Fibroblast of pulmonary artery (primary cell): ENCODE measurements at regions not wholly inside any gene's neighbourhood (a gene's known extent, or its start where the extent isn't known, plus 50 kb on each side); places are given as distances from the start of the nearest gene placed in this dataset.
"Not testable (repeated sequence)": the region's sequence is repeated elsewhere in the genome, so short reads cannot be mapped to it uniquely, and the experiment has no call there.

Experiments used
- DNase-seq: peaks from one replicate; pipeline ENCODE4 v3.0.0-alpha.2; 2010; ENCODE audit warnings: low read depth
- H3K4me3 ChIP-seq: replicated peaks from 2 replicates; pipeline ENCODE4 v1.5.1; 2011; ENCODE audit warnings: low read depth, mild to moderate bottlenecking, control low read depth, low read length, moderate library complexity
- CTCF ChIP-seq: IDR thresholded peaks from 2 replicates; pipeline ENCODE4 v1.5.1; 2011; ENCODE audit warnings: mild to moderate bottlenecking, control low read depth, low read length, inconsistent platforms; ENCODE audit errors: missing control alignments

DNA sequence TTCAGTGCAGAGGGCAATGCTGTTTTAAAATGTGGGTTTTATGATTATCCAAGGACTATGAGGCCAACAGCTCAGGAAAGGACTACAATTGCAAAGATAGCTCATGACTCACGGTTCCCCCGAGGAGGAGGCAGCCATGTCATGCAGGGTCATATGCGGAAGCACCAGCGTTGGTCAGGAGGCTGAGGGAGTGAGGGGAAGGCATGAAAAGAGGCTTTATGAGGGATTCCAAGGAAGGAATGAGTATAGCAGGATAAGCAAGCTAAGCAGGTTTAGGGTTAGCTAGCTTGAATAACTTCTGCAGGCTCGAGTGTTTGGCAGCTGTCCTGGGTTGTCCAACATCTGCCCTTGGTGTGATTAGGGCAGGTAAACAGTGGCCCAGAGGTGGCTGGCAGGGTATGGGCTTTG, 495.1 kb downstream of the SETD4 start:
- peak; percentile 87 for DNase-seq
- TF ChIP-seq CTCF, result no peak
- no peak overlapping the region for H3K4me3 ChIP-seq

- no peak for TF ChIP-seq CTCF
- H3K4me3 ChIP-seq, result no peak overlapping the region
- DNase-seq, result peak; percentile 96
These were observed 496.4 kb downstream of the SETD4 start for GRCh38 chr21:35563885-35564451.

GRCh38 chr21:35562876-35563275, 497.4 kb downstream of the SETD4 start:
- no peak for DNase-seq
- no peak for TF ChIP-seq CTCF
- no peak overlapping the region for H3K4me3 ChIP-seq

GRCh38 chr21:35561116-35561515, 499.2 kb downstream of the SETD4 start:
- no peak for DNase-seq
- no peak for TF ChIP-seq CTCF
- no peak overlapping the region for H3K4me3 ChIP-seq

DNA sequence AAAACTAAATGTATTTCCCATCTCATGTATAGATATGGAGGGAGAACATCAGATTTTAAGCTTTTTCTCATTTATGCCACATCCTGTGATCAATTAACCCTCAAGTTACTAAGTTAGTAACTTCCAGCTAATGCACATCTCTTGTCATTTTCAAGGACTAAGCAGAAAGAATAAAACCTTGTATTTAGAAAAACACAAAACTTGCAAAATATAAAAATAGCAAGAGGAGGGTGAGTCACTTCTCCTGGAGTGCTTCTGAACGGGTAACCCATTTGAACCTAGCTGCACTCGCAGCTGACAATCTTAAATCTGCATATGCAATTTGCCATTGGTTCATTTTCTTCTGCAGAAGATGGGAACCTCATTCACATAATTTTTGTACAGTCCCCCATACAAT, 500.5 kb downstream of the SETD4 start:
- DNase-seq, result peak; percentile 50
- no peak overlapping the region for H3K4me3 ChIP-seq
- TF ChIP-seq CTCF, result no peak

DNA sequence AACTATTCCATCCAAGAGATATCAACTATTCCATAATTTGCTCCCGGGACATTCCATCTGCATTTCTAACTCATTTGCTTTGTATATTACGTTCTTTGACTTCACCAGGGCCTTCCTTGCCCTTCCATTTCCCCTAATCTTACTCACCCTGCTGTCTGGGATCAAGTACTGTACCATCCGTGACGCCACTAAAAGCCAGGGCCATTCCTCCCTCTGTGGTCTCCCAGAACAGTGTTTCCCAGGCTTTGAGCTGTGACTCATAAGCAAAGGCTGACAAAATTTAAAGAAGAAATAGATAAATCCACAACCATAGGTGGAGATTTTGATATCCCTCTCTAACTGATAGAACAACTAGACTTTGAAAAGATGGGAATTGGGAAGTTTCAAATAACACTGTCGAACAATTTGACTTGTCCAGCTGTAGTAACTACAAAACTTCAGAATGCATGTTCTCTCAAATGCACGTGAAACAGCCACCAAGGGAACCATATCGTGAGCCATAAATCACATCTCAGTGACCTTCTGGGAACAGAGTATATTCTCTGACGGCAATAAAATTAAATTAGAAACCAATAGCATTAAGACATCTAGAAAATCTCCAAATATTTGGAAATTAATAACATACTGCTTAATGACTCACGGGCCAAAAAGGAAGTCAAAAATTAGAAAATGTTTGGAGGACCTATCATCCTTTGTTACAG, 501.0 kb downstream of the SETD4 start:
- DNase-seq, result peak; percentile 94
- TF ChIP-seq CTCF, result no peak
- no peak overlapping the region for H3K4me3 ChIP-seq

DNA sequence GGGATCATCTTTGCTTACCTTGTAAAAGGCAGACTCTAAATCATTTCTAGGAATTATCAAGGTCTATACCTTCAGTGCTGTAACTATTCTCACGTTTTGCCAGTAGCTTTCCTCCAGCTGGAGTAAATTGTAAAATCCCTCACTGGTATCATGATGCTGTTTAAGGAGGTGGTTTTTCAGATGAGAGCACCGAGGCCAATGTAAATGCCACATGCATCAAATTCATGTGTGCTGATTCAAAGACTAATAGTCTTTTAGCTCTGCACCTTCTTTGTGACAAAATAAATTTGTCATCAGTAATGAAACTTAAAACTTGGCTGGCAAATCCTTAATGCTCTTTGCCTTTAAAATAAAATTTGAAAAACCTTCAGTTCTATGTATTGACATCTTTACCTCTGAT, 503.8 kb downstream of the SETD4 start:
- no peak overlapping the region for H3K4me3 ChIP-seq
- DNase-seq, result no peak
- TF ChIP-seq CTCF, result no peak

DNA sequence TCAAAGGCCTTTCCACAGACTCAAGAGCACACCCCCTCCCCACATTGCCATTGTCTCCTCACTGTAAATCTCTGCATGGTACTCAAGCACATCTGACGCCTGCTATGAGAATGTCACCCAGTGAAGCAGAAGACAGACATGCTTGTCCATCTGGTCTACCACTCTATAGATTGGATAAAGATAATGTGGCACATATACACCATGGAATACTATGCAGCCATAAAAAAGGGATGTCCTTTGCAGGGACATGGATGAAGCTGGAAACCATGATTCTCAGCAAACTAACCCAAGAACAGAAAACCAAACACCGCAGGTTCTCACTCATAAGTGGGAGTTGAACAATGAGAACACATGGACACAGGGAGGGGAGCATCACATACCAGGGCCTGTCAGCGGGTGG, 503.4 kb upstream of the RUNX1 start:
- DNase-seq, H3K4me3 ChIP-seq: not testable (repeated sequence)
